ENCODE measurements at regions not wholly inside any gene's neighbourhood (a gene's known extent, or its start where the extent isn't known, plus 50 kb on each side); places are given as distances from the start of the nearest gene placed in this dataset.

- no peak overlapping the region for H3K27ac Mint-ChIP-seq
- peaks cover 34% of the 10 kb centered on the region for H3K9me3 Mint-ChIP-seq
- DNase-seq (ENCODE audit: low spot score in 2 of 2, unreplicated experiment in 2 of 2), result no peak
- H3K27me3 Mint-ChIP-seq (ENCODE audit: low read depth), result no peaks in the 10 kb centered on the region
- H3K4me3 Mint-ChIP-seq, result no peak overlapping the region
- peaks cover 27% of the 10 kb centered on the region for H3K4me1 Mint-ChIP-seq
- peaks cover 21% of the 10 kb centered on the region for H3K36me3 Mint-ChIP-seq
- no peak for TF ChIP-seq CTCF (IDR thresholded peaks at IDR 0.05; ENCODE audit: unreplicated experiment)
Measured at GRCh38 chr13:104376588-104376987, 1310.4 kb upstream of the SLC10A2 start.

GRCh38 chr13:104375614-104376013 lies 1309.4 kb upstream of the SLC10A2 start:
- Mint-ChIP-seq H3K4me1 (peaks cover 33% of the 10 kb centered on the region), H3K27ac (no peak overlapping the region), H3K36me3 (peaks cover 18% of the 10 kb centered on the region), H3K27me3 (ENCODE audit: low read depth) (no peaks in the 10 kb centered on the region), H3K9me3 (peaks cover 30% of the 10 kb centered on the region), H3K4me3 (no peak overlapping the region)
- TF ChIP-seq CTCF (IDR thresholded peaks at IDR 0.05; ENCODE audit: unreplicated experiment), result no peak
- DNase-seq (ENCODE audit: low spot score in 2 of 2, unreplicated experiment in 2 of 2), result no peak

GRCh38 chr13:104372095-104372655 lies 1306.0 kb upstream of the SLC10A2 start:
- H3K4me1 Mint-ChIP-seq, result peaks cover 41% of the 10 kb centered on the region
- DNase-seq (ENCODE audit: low spot score in 2 of 2, unreplicated experiment in 2 of 2), result no peak
- no peaks in the 10 kb centered on the region for H3K36me3 Mint-ChIP-seq
- no peak for TF ChIP-seq CTCF (IDR thresholded peaks at IDR 0.05; ENCODE audit: unreplicated experiment)
- peaks cover 2% of the 10 kb centered on the region for H3K9me3 Mint-ChIP-seq
- peak overlapping the region; percentile 67 for H3K27ac Mint-ChIP-seq
- no peaks in the 10 kb centered on the region for H3K27me3 Mint-ChIP-seq (ENCODE audit: low read depth)
- no peak overlapping the region for H3K4me3 Mint-ChIP-seq

- no peak for TF ChIP-seq CTCF (IDR thresholded peaks at IDR 0.05; ENCODE audit: unreplicated experiment)
- no peak overlapping the region for H3K4me3 Mint-ChIP-seq
- H3K27ac Mint-ChIP-seq, result no peak overlapping the region
Measured at GRCh38 chr13:104365430-104365829, 1299.2 kb upstream of the SLC10A2 start.

GRCh38 chr13:104357672-104358354 lies 1291.6 kb upstream of the SLC10A2 start:
- H3K27ac Mint-ChIP-seq, result peak overlapping the region; percentile 93
- DNase-seq (ENCODE audit: low spot score in 2 of 2, unreplicated experiment in 2 of 2), result no peak
- TF ChIP-seq CTCF (IDR thresholded peaks at IDR 0.05; ENCODE audit: unreplicated experiment), result no peak
- no peaks in the 10 kb centered on the region for H3K27me3 Mint-ChIP-seq (ENCODE audit: low read depth)
- H3K36me3 Mint-ChIP-seq, result no peaks in the 10 kb centered on the region
- H3K4me3 Mint-ChIP-seq, result no peak overlapping the region
- H3K9me3 Mint-ChIP-seq, result peaks cover 3% of the 10 kb centered on the region
- H3K4me1 Mint-ChIP-seq, result peaks cover 28% of the 10 kb centered on the region

More at GRCh38 chr13:104365430-104365829, 1299.2 kb upstream of the SLC10A2 start:
- Mint-ChIP-seq H3K9me3 (no peaks in the 10 kb centered on the region), H3K27me3 (ENCODE audit: low read depth) (no peaks in the 10 kb centered on the region), H3K4me1 (peaks cover 6% of the 10 kb centered on the region), H3K36me3 (no peaks in the 10 kb centered on the region)
- no peak for DNase-seq (ENCODE audit: low spot score in 2 of 2, unreplicated experiment in 2 of 2)
